ENCODE measurements at regions not wholly inside any gene's neighbourhood (a gene's known extent, or its start where the extent isn't known, plus 50 kb on each side); places are given as distances from the start of the nearest gene placed in this dataset.

DNA sequence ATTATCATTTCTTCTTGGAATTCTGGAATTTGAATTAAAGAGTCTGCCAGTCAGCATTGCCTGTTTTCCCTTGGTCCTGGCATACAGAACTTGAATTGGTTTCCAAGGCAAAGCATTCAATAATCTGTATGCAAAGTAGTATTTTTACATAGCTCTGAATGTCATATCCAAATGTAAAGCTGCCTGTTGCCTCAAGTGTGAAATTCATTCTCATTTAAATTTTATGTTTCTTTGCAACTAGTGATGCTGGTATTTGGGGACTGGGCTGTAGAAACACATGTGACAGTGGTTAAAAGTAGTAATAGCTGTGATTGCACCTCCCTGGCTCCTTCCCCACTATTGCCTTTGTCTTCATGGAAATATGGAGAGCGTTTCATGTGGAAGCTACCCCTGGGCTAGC is 743.9 kb upstream of the GOLIM4 start:
- TF ChIP-seq POLR2A (IDR thresholded peaks at IDR 0.05): no peak
- TF ChIP-seq, protein P1, sequence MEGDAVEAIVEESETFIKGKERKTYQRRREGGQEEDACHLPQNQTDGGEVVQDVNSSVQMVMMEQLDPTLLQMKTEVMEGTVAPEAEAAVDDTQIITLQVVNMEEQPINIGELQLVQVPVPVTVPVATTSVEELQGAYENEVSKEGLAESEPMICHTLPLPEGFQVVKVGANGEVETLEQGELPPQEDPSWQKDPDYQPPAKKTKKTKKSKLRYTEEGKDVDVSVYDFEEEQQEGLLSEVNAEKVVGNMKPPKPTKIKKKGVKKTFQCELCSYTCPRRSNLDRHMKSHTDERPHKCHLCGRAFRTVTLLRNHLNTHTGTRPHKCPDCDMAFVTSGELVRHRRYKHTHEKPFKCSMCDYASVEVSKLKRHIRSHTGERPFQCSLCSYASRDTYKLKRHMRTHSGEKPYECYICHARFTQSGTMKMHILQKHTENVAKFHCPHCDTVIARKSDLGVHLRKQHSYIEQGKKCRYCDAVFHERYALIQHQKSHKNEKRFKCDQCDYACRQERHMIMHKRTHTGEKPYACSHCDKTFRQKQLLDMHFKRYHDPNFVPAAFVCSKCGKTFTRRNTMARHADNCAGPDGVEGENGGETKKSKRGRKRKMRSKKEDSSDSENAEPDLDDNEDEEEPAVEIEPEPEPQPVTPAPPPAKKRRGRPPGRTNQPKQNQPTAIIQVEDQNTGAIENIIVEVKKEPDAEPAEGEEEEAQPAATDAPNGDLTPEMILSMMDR (IDR thresholded peaks at IDR 0.05): no peak
